ENCODE measurements at regions not wholly inside any gene's neighbourhood (a gene's known extent, or its start where the extent isn't known, plus 50 kb on each side); places are given as distances from the start of the nearest gene placed in this dataset.

DNA sequence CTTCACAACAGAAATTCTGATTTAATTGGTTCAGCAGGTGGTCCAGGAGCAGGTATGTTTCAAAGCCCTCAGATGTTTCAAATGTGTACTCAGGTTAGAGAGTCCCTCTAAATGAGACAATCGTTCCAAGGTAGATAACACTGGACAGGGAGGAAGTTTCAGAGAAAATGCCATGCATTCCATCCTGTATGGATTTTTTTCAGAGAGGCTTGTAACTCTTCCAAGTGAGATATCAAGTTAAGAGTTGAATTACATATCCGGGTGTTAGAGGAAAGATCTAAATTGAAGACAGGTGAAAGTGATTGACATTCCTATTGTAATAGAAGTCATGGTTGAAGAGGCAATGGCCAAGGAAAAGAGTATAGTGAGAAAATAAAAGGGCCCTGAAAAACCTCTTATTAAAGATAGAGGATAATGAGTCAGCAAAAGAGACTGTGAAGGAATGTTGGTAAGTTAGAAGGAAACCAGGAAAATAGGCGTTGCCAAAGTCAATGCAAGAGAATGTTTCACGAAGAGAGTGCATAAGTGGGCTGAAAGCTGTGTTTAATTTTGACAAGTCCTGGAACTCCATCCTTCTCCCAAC lies 105.8 kb downstream of the BMP4 start:
- intact Hi-C loops (cut with micrococcal nuclease) = no loop called here
- Mint-ChIP-seq H3K27me3 (ENCODE audit: low read depth in 3 of 3) (no peaks in the 10 kb centered on the region), H3K4me1 (no peaks in the 10 kb centered on the region), H3K27ac (no peak overlapping the region), H3K9me3 (peaks cover 2 to 4% (median 2%) of the 10 kb centered on the region in 7 donors), H3K36me3 (no peaks in the 10 kb centered on the region), H3K4me3 (no peak overlapping the region)
- DNase-seq = no peak
- Histone ChIP-seq H3K4me2 (replicated peaks; ENCODE audit: extremely low read depth, low read length, poor library complexity, severe bottlenecking) (no peak overlapping the region), H3K4me1 (ENCODE audit: control insufficient read depth in 1 of 2, insufficient read depth in 2 of 2, low read length in 2 of 2) (no peaks in the 10 kb centered on the region), H3K36me3 (replicated peaks in 1 of 2; ENCODE audit: control insufficient read depth in 1 of 2, insufficient read depth in 2 of 2, low read length in 2 of 2) (no peaks in the 10 kb centered on the region), H3K27me3 (ENCODE audit: control insufficient read depth in 2 of 2, insufficient read depth in 2 of 2, low read length in 2 of 2) (no peaks in the 10 kb centered on the region), H3K79me2 (ENCODE audit: insufficient read depth, low read length) (no peaks in the 10 kb centered on the region), H3K27ac (ENCODE audit: low read depth in 1 of 2, low read length in 2 of 2) (no peak overlapping the region), H3K4me3 (replicated peaks in 1 of 3; ENCODE audit: low read depth in 2 of 3, low read length in 3 of 3) (no peak overlapping the region), H2AFZ (ENCODE audit: insufficient read depth, low read depth, low read length, poor library complexity, severe bottlenecking) (no peak overlapping the region), H3K9me3 (replicated peaks in 1 of 2; ENCODE audit: control insufficient read depth in 1 of 2, insufficient read depth in 1 of 2, low read length in 2 of 2) (no peaks in the 10 kb centered on the region), H4K20me1 (ENCODE audit: insufficient read depth, low read length) (no peaks in the 10 kb centered on the region), H3K9ac (ENCODE audit: insufficient read depth, low read length, poor library complexity, severe bottlenecking) (no peak overlapping the region)
- WGBS (ENCODE audit: insufficient coverage) = 89% methylated on average over 1 of the region's 4 CpGs
- TF ChIP-seq, protein P1, sequence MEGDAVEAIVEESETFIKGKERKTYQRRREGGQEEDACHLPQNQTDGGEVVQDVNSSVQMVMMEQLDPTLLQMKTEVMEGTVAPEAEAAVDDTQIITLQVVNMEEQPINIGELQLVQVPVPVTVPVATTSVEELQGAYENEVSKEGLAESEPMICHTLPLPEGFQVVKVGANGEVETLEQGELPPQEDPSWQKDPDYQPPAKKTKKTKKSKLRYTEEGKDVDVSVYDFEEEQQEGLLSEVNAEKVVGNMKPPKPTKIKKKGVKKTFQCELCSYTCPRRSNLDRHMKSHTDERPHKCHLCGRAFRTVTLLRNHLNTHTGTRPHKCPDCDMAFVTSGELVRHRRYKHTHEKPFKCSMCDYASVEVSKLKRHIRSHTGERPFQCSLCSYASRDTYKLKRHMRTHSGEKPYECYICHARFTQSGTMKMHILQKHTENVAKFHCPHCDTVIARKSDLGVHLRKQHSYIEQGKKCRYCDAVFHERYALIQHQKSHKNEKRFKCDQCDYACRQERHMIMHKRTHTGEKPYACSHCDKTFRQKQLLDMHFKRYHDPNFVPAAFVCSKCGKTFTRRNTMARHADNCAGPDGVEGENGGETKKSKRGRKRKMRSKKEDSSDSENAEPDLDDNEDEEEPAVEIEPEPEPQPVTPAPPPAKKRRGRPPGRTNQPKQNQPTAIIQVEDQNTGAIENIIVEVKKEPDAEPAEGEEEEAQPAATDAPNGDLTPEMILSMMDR (IDR thresholded peaks at IDR 0.05) = no peak

DNA sequence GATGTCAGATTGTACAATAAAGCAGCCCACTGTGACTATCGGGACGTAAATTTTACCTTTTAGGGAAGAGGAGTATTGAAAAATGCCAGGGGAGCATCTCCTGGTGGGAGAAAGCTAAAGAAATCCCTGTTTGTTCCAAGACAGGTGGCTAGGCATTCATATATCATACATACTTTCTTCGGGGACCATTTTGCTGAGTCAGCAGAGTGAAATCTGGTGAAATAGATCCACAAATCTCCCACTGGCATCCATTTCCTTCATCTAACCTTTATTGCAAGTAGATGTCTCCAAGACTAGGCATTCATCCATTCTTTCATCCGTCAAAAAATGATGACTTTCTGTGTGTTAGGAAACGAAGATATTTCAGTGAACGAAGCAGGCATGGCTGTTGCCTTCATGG lies 107.1 kb downstream of the BMP4 start:
- Histone ChIP-seq H3K4me1 (ENCODE audit: control insufficient read depth in 1 of 2, insufficient read depth in 2 of 2, low read length in 2 of 2) (no peaks in the 10 kb centered on the region), H3K27me3 (ENCODE audit: control insufficient read depth in 2 of 2, insufficient read depth in 2 of 2, low read length in 2 of 2) (no peaks in the 10 kb centered on the region), H3K27ac (ENCODE audit: low read depth in 1 of 2, low read length in 2 of 2) (no peak overlapping the region), H3K79me2 (ENCODE audit: insufficient read depth, low read length) (no peaks in the 10 kb centered on the region), H3K9ac (ENCODE audit: insufficient read depth, low read length, poor library complexity, severe bottlenecking) (no peak overlapping the region), H3K4me2 (replicated peaks; ENCODE audit: extremely low read depth, low read length, poor library complexity, severe bottlenecking) (no peak overlapping the region), H2AFZ (ENCODE audit: insufficient read depth, low read depth, low read length, poor library complexity, severe bottlenecking) (no peak overlapping the region), H3K4me3 (replicated peaks in 1 of 3; ENCODE audit: low read depth in 2 of 3, low read length in 3 of 3) (no peak overlapping the region), H3K9me3 (replicated peaks in 1 of 2; ENCODE audit: control insufficient read depth in 1 of 2, insufficient read depth in 1 of 2, low read length in 2 of 2) (no peaks in the 10 kb centered on the region), H4K20me1 (ENCODE audit: insufficient read depth, low read length) (no peaks in the 10 kb centered on the region), H3K36me3 (replicated peaks in 1 of 2; ENCODE audit: control insufficient read depth in 1 of 2, insufficient read depth in 2 of 2, low read length in 2 of 2) (no peaks in the 10 kb centered on the region)
- H3K4me1 Mint-ChIP-seq = no peaks in the 10 kb centered on the region
- peaks cover 2 to 4% (median 2%) of the 10 kb centered on the region in 7 donors for H3K9me3 Mint-ChIP-seq
- no peaks in the 10 kb centered on the region for H3K27me3 Mint-ChIP-seq (ENCODE audit: low read depth in 3 of 3)
- intact Hi-C loops (cut with micrococcal nuclease) = no loop called here
- H3K4me3 Mint-ChIP-seq = no peak overlapping the region
- no CpG with 5 or more reads among the region's 6 CpGs for WGBS (ENCODE audit: insufficient coverage)
- no peak for DNase-seq
- no peaks in the 10 kb centered on the region for H3K36me3 Mint-ChIP-seq
- TF ChIP-seq, protein P1 (IDR thresholded peaks at IDR 0.05) = no peak
- no peak overlapping the region for H3K27ac Mint-ChIP-seq

Data from CD14-positive monocyte (primary cell).